HG03175 (cell line): ENCODE measurements at regions not wholly inside any gene's neighbourhood (a gene's known extent, or its start where the extent isn't known, plus 50 kb on each side); places are given as distances from the start of the nearest gene placed in this dataset.
"Not testable (repeated sequence)": the region's sequence is repeated elsewhere in the genome, so short reads cannot be mapped to it uniquely, and the experiment has no call there.

Experiments
- ATAC-seq: cut with Tn5 transposase; IDR thresholded peaks from one replicate; pipeline ENCODE4 v1.9.1; 2021; ENCODE audit warnings: mild to moderate bottlenecking, moderate library complexity; ENCODE audit not compliant: unreplicated experiment

GRCh38 chr13:89982407-89983095 is 1364.9 kb upstream of the MIR17HG start:
- no peak for ATAC-seq

- ATAC-seq = no peak
Observed at GRCh38 chr13:89988206-89988605, 1359.3 kb upstream of the MIR17HG start.

- no peak for ATAC-seq
Observed at GRCh38 chr13:90003566-90003965, 1343.9 kb upstream of the MIR17HG start.

GRCh38 chr13:90008707-90009149 is 1338.8 kb upstream of the MIR17HG start:
- no peak for ATAC-seq

GRCh38 chr13:90014038-90014437 is 1333.4 kb upstream of the MIR17HG start:
- ATAC-seq = no peak

GRCh38 chr13:90015565-90016507 is 1331.7 kb upstream of the MIR17HG start:
- ATAC-seq = no peak

GRCh38 chr13:90016688-90017087 is 1330.8 kb upstream of the MIR17HG start:
- no peak for ATAC-seq

- ATAC-seq = no peak
Observed at GRCh38 chr13:90020536-90021070, 1326.9 kb upstream of the MIR17HG start.

GRCh38 chr13:90027409-90027808 is 1320.1 kb upstream of the MIR17HG start:
- ATAC-seq = no peak

- no peak for ATAC-seq
Observed at GRCh38 chr13:90032313-90032712, 1315.2 kb upstream of the MIR17HG start.

- no peak for ATAC-seq
Observed at GRCh38 chr13:90032841-90033493, 1314.5 kb upstream of the MIR17HG start.

GRCh38 chr13:90039516-90039915 is 1308.0 kb upstream of the MIR17HG start:
- ATAC-seq = no peak

GRCh38 chr13:90047600-90047999 is 1299.9 kb upstream of the MIR17HG start:
- no peak for ATAC-seq

GRCh38 chr13:90049989-90050671 is 1297.4 kb upstream of the MIR17HG start:
- no peak for ATAC-seq

- no peak for ATAC-seq
Observed at GRCh38 chr13:90055121-90055520, 1292.4 kb upstream of the MIR17HG start.

- ATAC-seq = no peak
Observed at GRCh38 chr13:90055760-90056159, 1291.7 kb upstream of the MIR17HG start.

GRCh38 chr13:90064226-90064625 is 1283.3 kb upstream of the MIR17HG start:
- ATAC-seq = not testable (repeated sequence)

GRCh38 chr13:90068658-90069057 is 1278.8 kb upstream of the MIR17HG start:
- ATAC-seq = no peak

- no peak for ATAC-seq
Observed at GRCh38 chr13:90070362-90070761, 1277.1 kb upstream of the MIR17HG start.

- ATAC-seq = no peak
Observed at GRCh38 chr13:90070837-90071525, 1276.5 kb upstream of the MIR17HG start.
